Fibroblast of pulmonary artery (primary cell): ENCODE measurements at regions not wholly inside any gene's neighbourhood (a gene's known extent, or its start where the extent isn't known, plus 50 kb on each side); places are given as distances from the start of the nearest gene placed in this dataset.

Source experiments
- DNase-seq: peaks from one replicate; pipeline ENCODE4 v3.0.0-alpha.2; 2010; ENCODE audit warnings: low read depth
- H3K4me3 ChIP-seq: replicated peaks from 2 replicates; pipeline ENCODE4 v1.5.1; 2011; ENCODE audit warnings: low read depth, mild to moderate bottlenecking, control low read depth, low read length, moderate library complexity
- CTCF ChIP-seq: IDR thresholded peaks from 2 replicates; pipeline ENCODE4 v1.5.1; 2011; ENCODE audit warnings: mild to moderate bottlenecking, control low read depth, low read length, inconsistent platforms; ENCODE audit errors: missing control alignments

- DNase-seq: peak; percentile 29
These were observed 215.3 kb downstream of the KCNA4 start for GRCh38 chr11:29801561-29801960.

GRCh38 chr11:29786092-29786491, 230.7 kb downstream of the KCNA4 start:
- H3K4me3 ChIP-seq: no peak overlapping the region
- peak; percentile 62 for DNase-seq
- TF ChIP-seq CTCF: no peak

More at GRCh38 chr11:29801561-29801960, 215.3 kb downstream of the KCNA4 start:
- TF ChIP-seq CTCF: no peak
- H3K4me3 ChIP-seq: no peak overlapping the region

- no peak for TF ChIP-seq CTCF
- no peak for DNase-seq
- H3K4me3 ChIP-seq: no peak overlapping the region
These were observed 233.3 kb downstream of the KCNA4 start for GRCh38 chr11:29783506-29783905.

GRCh38 chr11:29782447-29782846, 234.4 kb downstream of the KCNA4 start:
- peak; percentile 6 for DNase-seq
- H3K4me3 ChIP-seq: no peak overlapping the region
- TF ChIP-seq CTCF: no peak

- H3K4me3 ChIP-seq: no peak overlapping the region
- no peak for TF ChIP-seq CTCF
- DNase-seq: peak; percentile 27
These were observed 235.6 kb downstream of the KCNA4 start for GRCh38 chr11:29781268-29781667.

- TF ChIP-seq CTCF: no peak
- no peak for DNase-seq
- H3K4me3 ChIP-seq: no peak overlapping the region
These were observed 236.1 kb downstream of the KCNA4 start for GRCh38 chr11:29780756-29781155.

- peak; percentile 93 for DNase-seq
- TF ChIP-seq CTCF: no peak
- H3K4me3 ChIP-seq: no peak overlapping the region
These were observed 243.1 kb downstream of the KCNA4 start for GRCh38 chr11:29773656-29774264.
